Stomach (tissue), 4 donors: ENCODE measurements at regions not wholly inside any gene's neighbourhood (a gene's known extent, or its start where the extent isn't known, plus 50 kb on each side); places are given as distances from the start of the nearest gene placed in this dataset.

ENCODE experiments used
- EP300 ChIP-seq: sonication (generic); formaldehyde crosslinking; IDR thresholded peaks from one replicate; pipeline ENCODE4 v1.6.1; 2017; ENCODE audit warnings: antibody characterized with exemption
- POLR2A ChIP-seq, 4 donors: fragments of 450-650 bp; IDR thresholded peaks; one replicate each; pipeline ENCODE4 v1.6.1; 2016; ENCODE audit warnings: antibody characterized with exemption in 4 of 4, control low read depth in 2 of 4, mild to moderate bottlenecking in 1 of 4, moderate library complexity in 1 of 4
- POLR2AphosphoS5 ChIP-seq, 3 donors: sonication (generic); formaldehyde crosslinking; IDR thresholded peaks; one replicate each; pipeline ENCODE4 v1.6.1; 2016; ENCODE audit warnings: antibody characterized with exemption in 3 of 3
- TF ChIP-seq, protein P1 (sequence below), 7 experiments: fragments of 450-650 bp in 4 of 7; fragments of 200-600 bp in 3 of 7; sonication (generic) in 3 of 7; IDR thresholded peaks; one replicate each; pipeline ENCODE4 v1.5.1; 2016 to 2019; ENCODE audit warnings: antibody characterized with exemption in 7 of 7, control low read depth in 2 of 7, mild to moderate bottlenecking in 1 of 7

GRCh38 chr4:153076861-153077260, 127.4 kb upstream of the TRIM2 start:
- TF ChIP-seq POLR2A (IDR thresholded peaks at IDR 0.05) (no peak), EP300 (no peak), POLR2AphosphoS5 (IDR thresholded peaks at IDR 0.05) (no peak)
- TF ChIP-seq, protein P1, sequence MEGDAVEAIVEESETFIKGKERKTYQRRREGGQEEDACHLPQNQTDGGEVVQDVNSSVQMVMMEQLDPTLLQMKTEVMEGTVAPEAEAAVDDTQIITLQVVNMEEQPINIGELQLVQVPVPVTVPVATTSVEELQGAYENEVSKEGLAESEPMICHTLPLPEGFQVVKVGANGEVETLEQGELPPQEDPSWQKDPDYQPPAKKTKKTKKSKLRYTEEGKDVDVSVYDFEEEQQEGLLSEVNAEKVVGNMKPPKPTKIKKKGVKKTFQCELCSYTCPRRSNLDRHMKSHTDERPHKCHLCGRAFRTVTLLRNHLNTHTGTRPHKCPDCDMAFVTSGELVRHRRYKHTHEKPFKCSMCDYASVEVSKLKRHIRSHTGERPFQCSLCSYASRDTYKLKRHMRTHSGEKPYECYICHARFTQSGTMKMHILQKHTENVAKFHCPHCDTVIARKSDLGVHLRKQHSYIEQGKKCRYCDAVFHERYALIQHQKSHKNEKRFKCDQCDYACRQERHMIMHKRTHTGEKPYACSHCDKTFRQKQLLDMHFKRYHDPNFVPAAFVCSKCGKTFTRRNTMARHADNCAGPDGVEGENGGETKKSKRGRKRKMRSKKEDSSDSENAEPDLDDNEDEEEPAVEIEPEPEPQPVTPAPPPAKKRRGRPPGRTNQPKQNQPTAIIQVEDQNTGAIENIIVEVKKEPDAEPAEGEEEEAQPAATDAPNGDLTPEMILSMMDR (IDR thresholded peaks at IDR 0.05), result no peak
